ENCODE measurements at regions not wholly inside any gene's neighbourhood (a gene's known extent, or its start where the extent isn't known, plus 50 kb on each side); places are given as distances from the start of the nearest gene placed in this dataset.

GRCh38 chr2:63789338-63790020 lies 52.2 kb upstream of the UGP2 start:
- TF ChIP-seq CTCF (IDR thresholded peaks at IDR 0.05) = no peak
- TF ChIP-seq POLR2A (IDR thresholded peaks at IDR 0.05; ENCODE audit: low read depth) = no peak
- no peak for TF ChIP-seq POLR2AphosphoS5 (IDR thresholded peaks at IDR 0.05)
